ENCODE measurements at regions not wholly inside any gene's neighbourhood (a gene's known extent, or its start where the extent isn't known, plus 50 kb on each side); places are given as distances from the start of the nearest gene placed in this dataset. TPM values are rescaled to one million over a fixed set of nuclear protein-coding genes. Genes with fewer than 3 reads are reported as not detected.
A peak's percentile ranks its signal among the peaks of the same experiment; 100 is the strongest.

GRCh38 chr2:186433777-186434432 is 52.2 kb upstream of the ZC3H15 start (continued):
- TF ChIP-seq ATF3 (IDR thresholded peaks at IDR 0.05) (no peak), GABPA (IDR thresholded peaks at IDR 0.05 in 1 of 2, conservative IDR thresholded peaks at IDR 0.05 in 1 of 2) (no peak), FOXA2 (IDR thresholded peaks at IDR 0.05) (peak; percentile 72), JUND (IDR thresholded peaks at IDR 0.05) (no peak), YY1 (IDR thresholded peaks at IDR 0.05) (no peak)

Small RNAs in the stretch of these regions (small RNA-seq; reads per million reads assigned to genes)
- gene AC104058.1, result not detected

Data from liver (tissue), 3 donors.